DND-41 (cell line): ENCODE measurements at regions not wholly inside any gene's neighbourhood (a gene's known extent, or its start where the extent isn't known, plus 50 kb on each side); places are given as distances from the start of the nearest gene placed in this dataset.

Experiments used
- ATAC-seq: fragments of 200-7000 bp; cut with Tn5 transposase; 3 replicates; pipeline ENCODE4 v1.9.1; 2021; ENCODE audit warnings: low read depth; ENCODE audit not compliant: insufficient read depth
- DNase-seq: peaks from one replicate; pipeline ENCODE4 v3.0.0-alpha.2; 2020
- H2AFZ ChIP-seq: 2 replicates; pipeline ENCODE4 v1.6.0; 2012; ENCODE audit warnings: low read depth, low read length
- H3K27ac ChIP-seq: 2 replicates; pipeline ENCODE4 v1.5.1; 2012; ENCODE audit warnings: low read length, inconsistent platforms
- H3K27me3 ChIP-seq: fragments of 200-600 bp; sonication (generic); 2 replicates; pipeline ENCODE4 v1.6.0; 2012; ENCODE audit warnings: low read length, mild to moderate bottlenecking, inconsistent platforms; ENCODE audit not compliant: insufficient read depth, poor library complexity
- H3K36me3 ChIP-seq: 2 replicates; pipeline ENCODE4 v1.5.1; 2012; ENCODE audit warnings: low read length, inconsistent platforms; ENCODE audit not compliant: insufficient read depth
- H3K4me1 ChIP-seq: 2 replicates; pipeline ENCODE4 v1.5.1; 2012; ENCODE audit warnings: mild to moderate bottlenecking, low read length; ENCODE audit not compliant: insufficient read depth
- H3K4me2 ChIP-seq: 2 replicates; pipeline ENCODE4 v1.6.0; 2012; ENCODE audit warnings: mild to moderate bottlenecking, moderate library complexity, low read length, inconsistent platforms; ENCODE audit not compliant: insufficient read depth
- H3K4me3 ChIP-seq, 2 experiments: fragments of 200-600 bp in 1 of 2; shearing (Covaris generic) in 1 of 2; 2 replicates each; pipeline ENCODE4 v1.5.1; 2012 to 2016; ENCODE audit warnings: inconsistent platforms in 2 of 2, low read length in 2 of 2, mild to moderate bottlenecking in 2 of 2, low read depth in 1 of 2, moderate library complexity in 1 of 2
- H3K79me2 ChIP-seq: 2 replicates; pipeline ENCODE4 v1.6.0; 2012; ENCODE audit warnings: low read length, inconsistent platforms; ENCODE audit not compliant: insufficient read depth
- H3K9ac ChIP-seq: 2 replicates; pipeline ENCODE4 v1.6.0; 2012; ENCODE audit warnings: low read depth, mild to moderate bottlenecking, inconsistent platforms, low read length, moderate library complexity
- H3K9me3 ChIP-seq: 2 replicates; pipeline ENCODE4 v1.5.1; 2012; ENCODE audit warnings: low read length, moderate library complexity, mild to moderate bottlenecking, inconsistent platforms; ENCODE audit not compliant: insufficient read depth, severe bottlenecking
- H4K20me1 ChIP-seq: 2 replicates; pipeline ENCODE4 v1.6.0; 2012; ENCODE audit warnings: low read length; ENCODE audit not compliant: insufficient read depth
- EZH2 ChIP-seq: IDR thresholded peaks from 3 replicates; pipeline ENCODE4 v1.6.1; 2012; ENCODE audit warnings: borderline replicate concordance, low read depth, mild to moderate bottlenecking, moderate library complexity, low read length, inconsistent platforms; ENCODE audit not compliant: severe bottlenecking
- TF ChIP-seq, protein P1 (sequence below): IDR thresholded peaks from 2 replicates; pipeline ENCODE4 v1.5.1; 2012; ENCODE audit warnings: borderline replicate concordance, low read length, moderate library complexity, mild to moderate bottlenecking; ENCODE audit not compliant: poor library complexity, severe bottlenecking; ENCODE audit errors: extremely low read depth

DNA sequence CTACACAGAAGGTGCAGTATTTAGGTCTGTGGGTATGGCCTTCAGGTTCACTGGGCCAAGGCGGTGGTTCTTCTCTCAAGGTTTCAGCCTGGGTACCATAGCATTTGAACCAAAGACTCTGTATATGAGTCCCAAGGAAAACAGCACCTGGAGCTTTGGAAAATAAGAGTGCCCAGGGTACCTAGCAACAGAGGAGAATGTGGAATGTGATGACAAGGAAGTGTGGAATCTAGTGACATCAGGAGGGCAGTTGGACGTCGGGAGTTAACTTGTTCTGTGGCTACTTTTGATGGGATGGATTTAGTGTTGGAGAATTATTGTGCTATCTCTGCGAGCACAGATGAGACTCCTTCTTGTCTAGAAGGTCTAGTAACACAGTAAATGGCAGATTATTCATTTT, 201.2 kb downstream of the NOL4 start:
- H4K20me1 ChIP-seq: no peaks in the 10 kb centered on the region
- H3K27ac ChIP-seq: no peak overlapping the region
- no peaks in the 10 kb centered on the region for H3K36me3 ChIP-seq
- no peaks in the 10 kb centered on the region for H3K79me2 ChIP-seq
- H3K4me2 ChIP-seq: no peak overlapping the region
- TF ChIP-seq, protein P1, sequence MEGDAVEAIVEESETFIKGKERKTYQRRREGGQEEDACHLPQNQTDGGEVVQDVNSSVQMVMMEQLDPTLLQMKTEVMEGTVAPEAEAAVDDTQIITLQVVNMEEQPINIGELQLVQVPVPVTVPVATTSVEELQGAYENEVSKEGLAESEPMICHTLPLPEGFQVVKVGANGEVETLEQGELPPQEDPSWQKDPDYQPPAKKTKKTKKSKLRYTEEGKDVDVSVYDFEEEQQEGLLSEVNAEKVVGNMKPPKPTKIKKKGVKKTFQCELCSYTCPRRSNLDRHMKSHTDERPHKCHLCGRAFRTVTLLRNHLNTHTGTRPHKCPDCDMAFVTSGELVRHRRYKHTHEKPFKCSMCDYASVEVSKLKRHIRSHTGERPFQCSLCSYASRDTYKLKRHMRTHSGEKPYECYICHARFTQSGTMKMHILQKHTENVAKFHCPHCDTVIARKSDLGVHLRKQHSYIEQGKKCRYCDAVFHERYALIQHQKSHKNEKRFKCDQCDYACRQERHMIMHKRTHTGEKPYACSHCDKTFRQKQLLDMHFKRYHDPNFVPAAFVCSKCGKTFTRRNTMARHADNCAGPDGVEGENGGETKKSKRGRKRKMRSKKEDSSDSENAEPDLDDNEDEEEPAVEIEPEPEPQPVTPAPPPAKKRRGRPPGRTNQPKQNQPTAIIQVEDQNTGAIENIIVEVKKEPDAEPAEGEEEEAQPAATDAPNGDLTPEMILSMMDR: no peak
- no peak for TF ChIP-seq EZH2
- H2AFZ ChIP-seq: no peak overlapping the region
- DNase-seq: no peak
- H3K4me3 ChIP-seq: no peak overlapping the region
- H3K9ac ChIP-seq: no peak overlapping the region
- H3K4me1 ChIP-seq: no peaks in the 10 kb centered on the region
- ATAC-seq: no peak
- peaks cover 3% of the 10 kb centered on the region for H3K27me3 ChIP-seq
- H3K9me3 ChIP-seq: no peaks in the 10 kb centered on the region

DNA sequence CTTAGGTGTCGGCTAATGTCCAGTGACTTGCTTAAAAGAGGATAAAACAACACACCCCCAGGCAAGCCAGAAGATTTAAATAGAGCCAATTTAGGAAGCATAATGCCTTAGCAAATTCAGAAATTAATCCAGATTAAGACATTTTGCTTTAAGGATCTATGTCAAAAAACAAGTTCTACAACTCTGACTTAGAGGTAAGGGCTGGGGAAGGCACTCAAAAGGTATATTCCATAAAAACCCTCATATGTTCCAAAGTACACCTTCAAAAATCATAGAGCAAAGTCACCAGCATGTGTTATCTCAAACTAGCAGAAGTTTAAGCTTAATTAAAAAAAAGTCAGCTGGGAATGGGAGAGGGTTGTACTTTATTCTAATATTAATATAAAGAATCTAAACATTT, 206.4 kb downstream of the NOL4 start:
- TF ChIP-seq, protein P1: no peak
- no peak for TF ChIP-seq EZH2
- no peaks in the 10 kb centered on the region for H3K27me3 ChIP-seq
- DNase-seq: no peak
- no peak for ATAC-seq
- H4K20me1 ChIP-seq: no peaks in the 10 kb centered on the region
- no peaks in the 10 kb centered on the region for H3K79me2 ChIP-seq
- no peak overlapping the region for H3K4me3 ChIP-seq
- no peak overlapping the region for H2AFZ ChIP-seq
- no peak overlapping the region for H3K9ac ChIP-seq
- no peaks in the 10 kb centered on the region for H3K9me3 ChIP-seq
- no peak overlapping the region for H3K4me2 ChIP-seq
- H3K36me3 ChIP-seq: no peaks in the 10 kb centered on the region
- no peak overlapping the region for H3K27ac ChIP-seq
- no peaks in the 10 kb centered on the region for H3K4me1 ChIP-seq

DNA sequence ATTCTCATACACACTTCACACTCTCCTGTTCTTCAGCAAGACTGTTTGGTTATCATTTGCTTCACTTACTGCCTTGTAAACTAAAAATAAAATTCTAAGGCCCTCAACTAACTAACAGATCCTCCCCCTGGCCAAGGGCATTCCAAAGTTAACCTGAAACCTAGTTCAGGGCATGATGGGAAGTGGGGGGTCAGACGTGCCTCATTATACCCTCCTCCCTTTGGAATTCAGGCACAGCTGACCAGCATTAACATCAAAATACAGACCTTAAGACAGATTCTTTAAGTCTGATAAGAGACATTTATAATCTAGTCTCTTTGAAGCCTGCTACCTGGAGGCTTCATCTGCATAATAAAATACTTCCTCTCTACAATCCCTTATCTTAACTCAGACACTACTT, 221.0 kb downstream of the NOL4 start:
- no peaks in the 10 kb centered on the region for H3K79me2 ChIP-seq
- no peaks in the 10 kb centered on the region for H3K36me3 ChIP-seq
- no peaks in the 10 kb centered on the region for H4K20me1 ChIP-seq
- no peak overlapping the region for H3K27ac ChIP-seq
- no peaks in the 10 kb centered on the region for H3K9me3 ChIP-seq
- H2AFZ ChIP-seq: no peak overlapping the region
- no peak for DNase-seq
- H3K9ac ChIP-seq: no peak overlapping the region
- no peak for TF ChIP-seq EZH2
- TF ChIP-seq, protein P1: no peak
- no peaks in the 10 kb centered on the region for H3K4me1 ChIP-seq
- no peak for ATAC-seq
- no peaks in the 10 kb centered on the region for H3K27me3 ChIP-seq
- H3K4me2 ChIP-seq: no peak overlapping the region
- no peak overlapping the region for H3K4me3 ChIP-seq

DNA sequence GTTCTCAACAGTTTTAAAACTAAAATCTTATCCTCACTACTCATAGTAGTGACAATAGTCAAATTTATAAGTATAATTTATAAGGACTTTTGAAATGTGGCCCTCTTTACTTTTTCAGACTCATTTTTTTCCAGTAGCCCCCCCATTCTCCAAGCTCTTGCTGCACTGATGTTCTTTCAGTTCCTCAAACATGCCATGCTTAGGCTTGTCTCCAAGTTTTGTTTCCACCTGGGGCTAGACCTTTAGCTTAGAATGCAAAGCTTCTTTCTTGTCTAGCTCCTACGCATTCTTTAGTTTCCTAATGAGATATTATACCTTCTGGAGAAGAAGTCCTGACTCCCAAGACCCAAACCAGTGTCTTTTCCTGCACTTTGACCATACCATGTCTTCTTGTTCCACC, 222.6 kb downstream of the NOL4 start:
- no peak overlapping the region for H3K4me3 ChIP-seq
- ATAC-seq (no peak), DNase-seq (no peak)
- no peaks in the 10 kb centered on the region for H3K9me3 ChIP-seq
- no peak overlapping the region for H3K4me2 ChIP-seq
- no peaks in the 10 kb centered on the region for H3K36me3 ChIP-seq
- no peaks in the 10 kb centered on the region for H4K20me1 ChIP-seq
- H3K27ac ChIP-seq: no peak overlapping the region
- no peaks in the 10 kb centered on the region for H3K4me1 ChIP-seq
- TF ChIP-seq, protein P1: no peak
- no peak for TF ChIP-seq EZH2
- no peaks in the 10 kb centered on the region for H3K27me3 ChIP-seq
- H2AFZ ChIP-seq: no peak overlapping the region
- H3K79me2 ChIP-seq: no peaks in the 10 kb centered on the region
- H3K9ac ChIP-seq: no peak overlapping the region
